ENCODE measurements at regions not wholly inside any gene's neighbourhood (a gene's known extent, or its start where the extent isn't known, plus 50 kb on each side); places are given as distances from the start of the nearest gene placed in this dataset.
A peak's percentile ranks its signal among the peaks of the same experiment; 100 is the strongest.
"Not testable (repeated sequence)": the region's sequence is repeated elsewhere in the genome, so short reads cannot be mapped to it uniquely, and the experiment has no call there.

- H3K4me1 Mint-ChIP-seq (ENCODE audit: low read depth); POLR2A ChIA-PET; H3K27me3 Mint-ChIP-seq; H3K4me3 Mint-ChIP-seq; intact Hi-C loops (cut with micrococcal nuclease); H3K36me3 Mint-ChIP-seq; H3K9me3 Mint-ChIP-seq; H3K27ac Mint-ChIP-seq; DNase-seq; CTCF ChIA-PET: not testable (repeated sequence)
Measured at GRCh38 chr9:42338275-42338674, 154.8 kb downstream of the SPATA31A6 start.

GRCh38 chr9:42339671-42340434 lies 156.4 kb downstream of the SPATA31A6 start:
- H3K9me3 Mint-ChIP-seq; DNase-seq; H3K4me3 Mint-ChIP-seq; H3K27me3 Mint-ChIP-seq; H3K4me1 Mint-ChIP-seq (ENCODE audit: low read depth); H3K36me3 Mint-ChIP-seq; POLR2A ChIA-PET; intact Hi-C loops (cut with micrococcal nuclease); CTCF ChIA-PET; H3K27ac Mint-ChIP-seq: not testable (repeated sequence)

GRCh38 chr9:42340435-42340723 lies 156.9 kb downstream of the SPATA31A6 start:
- DNase-seq; H3K4me3 Mint-ChIP-seq; H3K27ac Mint-ChIP-seq; CTCF ChIA-PET; intact Hi-C loops (cut with micrococcal nuclease); POLR2A ChIA-PET; H3K27me3 Mint-ChIP-seq; H3K4me1 Mint-ChIP-seq (ENCODE audit: low read depth); H3K36me3 Mint-ChIP-seq; H3K9me3 Mint-ChIP-seq: not testable (repeated sequence)

- H3K27ac Mint-ChIP-seq; POLR2A ChIA-PET; H3K4me3 Mint-ChIP-seq; H3K4me1 Mint-ChIP-seq (ENCODE audit: low read depth); H3K36me3 Mint-ChIP-seq; DNase-seq; intact Hi-C loops (cut with micrococcal nuclease); H3K27me3 Mint-ChIP-seq; CTCF ChIA-PET; H3K9me3 Mint-ChIP-seq: not testable (repeated sequence)
Measured at GRCh38 chr9:42341860-42342259, 158.4 kb downstream of the SPATA31A6 start.

GRCh38 chr9:42342297-42342696 lies 158.8 kb downstream of the SPATA31A6 start:
- H3K4me1 Mint-ChIP-seq (ENCODE audit: low read depth); CTCF ChIA-PET; H3K9me3 Mint-ChIP-seq; H3K27ac Mint-ChIP-seq; DNase-seq; intact Hi-C loops (cut with micrococcal nuclease); H3K4me3 Mint-ChIP-seq; H3K27me3 Mint-ChIP-seq; H3K36me3 Mint-ChIP-seq; POLR2A ChIA-PET: not testable (repeated sequence)

GRCh38 chr9:42344508-42344907 lies 161.0 kb downstream of the SPATA31A6 start:
- H3K4me1 Mint-ChIP-seq (ENCODE audit: low read depth); POLR2A ChIA-PET; CTCF ChIA-PET; H3K4me3 Mint-ChIP-seq; DNase-seq; intact Hi-C loops (cut with micrococcal nuclease); H3K36me3 Mint-ChIP-seq; H3K27me3 Mint-ChIP-seq; H3K9me3 Mint-ChIP-seq; H3K27ac Mint-ChIP-seq: not testable (repeated sequence)

GRCh38 chr9:42346916-42347315 lies 163.5 kb downstream of the SPATA31A6 start:
- H3K27me3 Mint-ChIP-seq; H3K9me3 Mint-ChIP-seq; H3K4me1 Mint-ChIP-seq (ENCODE audit: low read depth): not testable (repeated sequence)

GRCh38 chr9:42349181-42349580 lies 165.7 kb downstream of the SPATA31A6 start:
- H3K4me3 Mint-ChIP-seq; DNase-seq; H3K27me3 Mint-ChIP-seq; POLR2A ChIA-PET; H3K9me3 Mint-ChIP-seq; CTCF ChIA-PET; H3K4me1 Mint-ChIP-seq (ENCODE audit: low read depth); H3K27ac Mint-ChIP-seq; intact Hi-C loops (cut with micrococcal nuclease); H3K36me3 Mint-ChIP-seq: not testable (repeated sequence)

More at GRCh38 chr9:42346916-42347315, 163.5 kb downstream of the SPATA31A6 start:
- H3K27ac Mint-ChIP-seq; CTCF ChIA-PET; POLR2A ChIA-PET; H3K4me3 Mint-ChIP-seq; H3K36me3 Mint-ChIP-seq; intact Hi-C loops (cut with micrococcal nuclease); DNase-seq: not testable (repeated sequence)

- H3K4me1 Mint-ChIP-seq (ENCODE audit: low read depth); intact Hi-C loops (cut with micrococcal nuclease); H3K36me3 Mint-ChIP-seq; H3K27ac Mint-ChIP-seq; H3K27me3 Mint-ChIP-seq; H3K9me3 Mint-ChIP-seq; DNase-seq; CTCF ChIA-PET; POLR2A ChIA-PET; H3K4me3 Mint-ChIP-seq: not testable (repeated sequence)
Measured at GRCh38 chr9:42350412-42350811, 167.0 kb downstream of the SPATA31A6 start.

GRCh38 chr9:42357604-42358373 lies 174.3 kb downstream of the SPATA31A6 start:
- DNase-seq; H3K4me1 Mint-ChIP-seq (ENCODE audit: low read depth); H3K27ac Mint-ChIP-seq; POLR2A ChIA-PET; H3K36me3 Mint-ChIP-seq; intact Hi-C loops (cut with micrococcal nuclease); CTCF ChIA-PET; H3K9me3 Mint-ChIP-seq: not testable (repeated sequence)
- peaks cover 12% of the 10 kb centered on the region for H3K27me3 Mint-ChIP-seq
- H3K4me3 Mint-ChIP-seq: peak overlapping the region; percentile 18

- H3K4me1 Mint-ChIP-seq (ENCODE audit: low read depth); intact Hi-C loops (cut with micrococcal nuclease); POLR2A ChIA-PET; H3K9me3 Mint-ChIP-seq; H3K27ac Mint-ChIP-seq; H3K4me3 Mint-ChIP-seq; DNase-seq; CTCF ChIA-PET; H3K36me3 Mint-ChIP-seq: not testable (repeated sequence)
- peaks cover 12% of the 10 kb centered on the region for H3K27me3 Mint-ChIP-seq
Measured at GRCh38 chr9:42358626-42359247, 175.3 kb downstream of the SPATA31A6 start.

- H3K4me3 Mint-ChIP-seq; H3K4me1 Mint-ChIP-seq (ENCODE audit: low read depth); CTCF ChIA-PET; H3K9me3 Mint-ChIP-seq; DNase-seq; H3K36me3 Mint-ChIP-seq; H3K27me3 Mint-ChIP-seq; intact Hi-C loops (cut with micrococcal nuclease); H3K27ac Mint-ChIP-seq; POLR2A ChIA-PET: not testable (repeated sequence)
Measured at GRCh38 chr9:42364410-42365243, 181.2 kb downstream of the SPATA31A6 start.
